Iris pigment epithelial cell (primary cell): ENCODE measurements at regions not wholly inside any gene's neighbourhood (a gene's known extent, or its start where the extent isn't known, plus 50 kb on each side); places are given as distances from the start of the nearest gene placed in this dataset.
"Not testable (repeated sequence)": the region's sequence is repeated elsewhere in the genome, so short reads cannot be mapped to it uniquely, and the experiment has no call there.

ENCODE experiments used
- DNase-seq: peaks from one replicate; pipeline ENCODE4 v3.0.0-alpha.2; 2011; ENCODE audit warnings: low read depth

- DNase-seq: not testable (repeated sequence)
These were observed 365.4 kb downstream of the MMUT start for GRCh38 chr6:49097664-49098063.

- no peak for DNase-seq
These were observed 365.9 kb downstream of the MMUT start for GRCh38 chr6:49097116-49097515.

- no peak for DNase-seq
These were observed 374.4 kb downstream of the MMUT start for GRCh38 chr6:49088631-49089030.

GRCh38 chr6:49087369-49087768 is 375.7 kb downstream of the MMUT start:
- no peak for DNase-seq

GRCh38 chr6:49082611-49083010 is 380.4 kb downstream of the MMUT start:
- no peak for DNase-seq

DNA sequence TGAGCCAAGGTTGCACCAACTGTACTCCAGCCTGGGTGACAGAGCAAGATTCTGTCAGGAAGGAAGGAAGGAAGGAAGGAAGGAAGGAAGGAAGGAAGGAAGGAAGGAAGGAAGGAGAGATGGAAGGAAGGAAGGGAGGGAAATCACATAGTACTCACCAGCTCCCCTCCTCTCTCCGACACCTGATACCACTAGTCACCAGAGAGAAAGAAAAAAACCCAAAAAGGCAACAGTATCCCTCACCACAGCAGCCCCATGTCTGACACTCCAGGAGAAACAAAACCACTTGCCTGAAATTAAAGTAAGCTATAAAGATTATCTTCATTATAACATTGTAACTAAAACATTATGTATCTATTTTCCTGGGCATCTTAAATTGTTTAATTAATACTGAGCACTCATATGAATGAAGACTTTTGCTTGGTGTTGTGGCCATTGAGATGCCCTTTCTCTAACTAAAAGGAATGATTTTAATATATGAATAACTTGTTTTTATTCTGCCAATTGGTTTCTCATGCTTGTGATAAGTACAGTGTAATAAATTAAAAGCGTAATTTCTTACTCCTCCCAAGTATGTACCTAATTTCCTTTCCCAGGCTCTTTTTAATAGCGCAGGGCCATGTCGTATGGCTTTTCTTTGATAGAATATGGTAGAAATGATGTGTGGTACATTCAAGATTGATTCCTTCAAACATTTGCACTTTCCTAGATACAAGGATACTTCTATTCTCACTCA is 390.0 kb downstream of the MMUT start:
- DNase-seq: no peak

DNA sequence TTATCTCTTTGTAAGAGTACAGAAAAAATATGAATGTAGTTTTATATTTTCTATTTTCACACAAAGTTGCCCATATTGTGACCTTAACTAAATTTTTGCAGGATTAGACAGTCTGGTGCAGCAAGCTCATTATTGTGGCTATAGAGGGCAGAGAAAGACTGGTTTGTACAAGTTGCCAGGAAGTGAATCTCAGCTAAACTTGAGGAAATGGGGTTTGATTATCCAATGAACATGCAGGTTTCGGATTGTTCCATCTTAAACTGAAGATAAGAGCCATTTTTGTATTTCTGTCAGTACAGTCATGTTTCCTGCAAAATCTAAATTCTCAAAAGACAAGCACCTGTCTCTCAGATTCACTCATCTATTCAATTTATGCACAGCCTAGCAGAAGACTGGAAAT is 390.9 kb downstream of the MMUT start:
- no peak for DNase-seq

GRCh38 chr6:49070411-49070810 is 392.6 kb downstream of the MMUT start:
- DNase-seq: no peak

DNA sequence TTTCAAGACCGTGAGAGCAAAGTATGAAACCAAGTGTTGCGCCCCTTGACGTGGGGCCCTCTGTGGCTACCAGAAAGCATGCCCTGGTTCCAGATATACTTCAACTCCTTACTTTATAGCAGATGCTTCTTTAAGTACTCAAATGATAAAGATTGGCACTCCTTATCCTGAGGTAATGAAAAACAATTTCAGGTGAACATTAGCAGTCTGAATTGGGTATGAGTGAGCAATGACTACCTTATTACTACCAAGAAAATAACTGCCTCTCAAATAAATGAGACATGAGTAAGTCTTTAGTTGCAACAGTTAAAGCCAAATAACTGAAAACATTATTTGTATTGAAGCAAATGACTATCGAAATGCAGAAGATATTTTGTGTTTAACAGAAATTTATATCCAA is 408.7 kb downstream of the MMUT start:
- no peak for DNase-seq

- no peak for DNase-seq
These were observed 410.2 kb downstream of the MMUT start for GRCh38 chr6:49052901-49053300.

DNA sequence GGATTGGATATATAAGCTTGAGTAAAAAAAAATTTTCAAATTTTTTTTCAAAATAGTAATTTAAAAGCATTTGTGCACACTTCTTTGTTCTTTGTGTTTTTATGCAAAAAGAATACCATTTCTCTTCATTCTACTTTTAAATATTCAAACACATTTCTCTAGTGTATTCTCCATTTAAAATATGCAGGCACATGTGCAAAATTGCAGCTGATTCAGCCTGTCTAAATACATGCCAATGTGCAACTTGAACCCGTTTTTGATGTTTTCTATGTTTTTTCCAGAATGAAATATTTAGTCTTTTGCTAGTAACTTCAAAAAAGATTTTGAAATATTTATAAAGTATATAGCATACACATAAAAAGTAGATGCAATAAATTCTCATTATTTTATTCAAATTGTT is 411.8 kb downstream of the MMUT start:
- DNase-seq: no peak

DNA sequence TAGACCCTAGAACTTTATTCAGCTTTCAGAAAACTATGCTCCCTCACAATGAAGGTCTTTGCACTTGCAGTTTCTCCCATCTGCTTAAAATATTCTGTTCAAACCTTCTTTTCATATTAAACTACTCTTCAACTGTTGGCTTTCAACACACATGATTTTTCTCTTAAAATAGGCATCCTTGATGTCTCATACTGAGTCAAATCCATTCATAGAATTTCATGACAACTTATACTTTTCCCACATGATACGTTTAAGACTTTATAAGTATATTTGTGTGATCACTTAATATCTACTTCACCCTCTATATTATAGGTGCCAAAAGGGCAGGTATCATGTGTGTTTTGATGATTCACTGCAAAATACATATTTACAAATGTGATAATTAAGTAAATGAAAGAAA is 412.5 kb downstream of the MMUT start:
- no peak for DNase-seq

GRCh38 chr6:49038294-49038822 is 424.7 kb downstream of the MMUT start:
- DNase-seq: peak; percentile 2

DNA sequence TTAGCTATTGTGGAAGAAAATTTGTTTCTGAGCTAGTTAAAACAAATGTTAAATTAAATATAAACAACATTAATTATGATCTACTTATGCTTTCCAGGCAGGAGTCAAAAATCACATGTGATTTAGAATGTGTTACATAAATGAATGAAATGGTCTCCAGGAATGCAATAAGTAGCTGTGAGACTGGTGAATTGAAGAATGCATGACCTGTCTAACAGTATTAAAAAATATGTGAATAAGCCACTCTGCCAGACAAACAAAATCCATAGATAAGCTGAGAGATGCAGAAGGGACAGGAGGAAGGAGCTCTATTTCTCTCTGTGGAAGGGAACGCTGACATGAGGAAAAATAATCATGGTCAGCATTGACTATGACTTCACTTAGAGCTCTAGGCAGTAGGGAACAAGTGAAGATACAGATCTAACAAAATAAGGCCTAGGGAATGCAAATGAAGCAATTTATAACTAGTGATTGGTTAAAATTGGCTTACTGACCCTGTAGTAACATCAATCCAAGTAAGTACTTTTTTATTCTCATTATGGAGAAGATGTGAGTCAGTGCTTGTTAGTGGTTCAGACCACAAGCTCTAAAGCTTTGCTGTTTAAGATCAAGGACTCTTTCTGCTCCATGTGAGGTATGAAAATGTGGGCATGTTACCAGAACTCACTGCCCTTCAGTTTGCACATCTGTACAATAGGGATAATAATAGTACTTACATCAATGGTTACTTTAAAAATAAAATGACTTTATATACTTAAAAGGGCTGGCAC is 432.6 kb downstream of the MMUT start:
- DNase-seq: peak; percentile 16

- DNase-seq: no peak
These were observed 435.4 kb downstream of the MMUT start for GRCh38 chr6:49027644-49028043.

- no peak for DNase-seq
These were observed 437.5 kb downstream of the MMUT start for GRCh38 chr6:49025273-49026240.

GRCh38 chr6:49004801-49005200 is 458.3 kb downstream of the MMUT start:
- no peak for DNase-seq

- DNase-seq: no peak
These were observed 459.7 kb downstream of the MMUT start for GRCh38 chr6:49003348-49003747.

- peak; percentile 4 for DNase-seq
These were observed 461.1 kb downstream of the MMUT start for GRCh38 chr6:49001856-49002541.

- DNase-seq: no peak
These were observed 464.5 kb downstream of the MMUT start for GRCh38 chr6:48998574-48998973.

DNA sequence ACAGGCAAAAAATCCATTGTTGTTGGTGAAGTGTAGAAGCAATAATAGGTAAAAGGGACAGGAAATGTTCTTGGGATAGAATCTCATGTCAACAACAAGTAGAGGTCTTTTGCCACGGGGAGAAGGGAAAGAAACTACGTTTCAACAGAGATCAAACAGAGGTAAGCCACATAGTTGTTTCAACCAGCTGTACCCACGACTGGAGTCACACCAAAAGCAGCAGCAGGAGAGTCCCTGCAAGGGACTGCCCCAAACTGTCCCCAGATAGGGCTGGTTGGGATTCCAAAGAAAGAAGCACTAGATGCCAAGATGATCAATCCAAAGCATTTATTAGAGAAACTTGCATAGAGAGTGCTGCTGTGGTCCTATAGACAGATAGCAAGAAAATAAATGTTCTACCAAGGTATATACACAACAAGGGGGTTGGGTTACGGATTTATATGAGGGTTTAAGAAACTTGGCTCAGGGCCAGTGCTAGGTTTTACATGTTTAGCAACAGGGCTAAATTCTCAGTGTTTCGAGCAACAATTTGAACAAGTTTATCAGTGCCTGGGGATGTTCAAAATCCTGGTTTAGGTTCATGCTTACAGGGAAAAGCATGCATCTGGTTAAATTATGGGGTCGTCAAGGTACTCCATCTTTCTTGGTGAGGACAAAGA is 466.5 kb downstream of the MMUT start:
- no peak for DNase-seq
